ENCODE measurements at regions not wholly inside any gene's neighbourhood (a gene's known extent, or its start where the extent isn't known, plus 50 kb on each side); places are given as distances from the start of the nearest gene placed in this dataset.

- Histone ChIP-seq H3K36me3 (ENCODE audit: insufficient read depth, low read length) (no peaks in the 10 kb centered on the region), H3K4me3 (ENCODE audit: insufficient read depth, low read length) (no peak overlapping the region), H3K4me1 (ENCODE audit: insufficient read depth, low read length) (peaks cover 2% of the 10 kb centered on the region), H3K79me2 (ENCODE audit: insufficient read depth, low read length) (no peaks in the 10 kb centered on the region), H3K27ac (ENCODE audit: low read depth, low read length) (no peak overlapping the region), H3K27me3 (ENCODE audit: insufficient read depth, low read length) (peaks cover 12% of the 10 kb centered on the region), H3K9me3 (ENCODE audit: low read depth, low read length) (no peaks in the 10 kb centered on the region), H2AFZ (ENCODE audit: low read length) (no peak overlapping the region), H4K20me1 (ENCODE audit: insufficient read depth, low read length) (no peaks in the 10 kb centered on the region), H3K4me2 (ENCODE audit: insufficient read depth, low read length) (no peak overlapping the region)
- DNase-seq (ENCODE audit: insufficient read length, low spot score, missing footprints) = no peak
- TF ChIP-seq, protein P1, sequence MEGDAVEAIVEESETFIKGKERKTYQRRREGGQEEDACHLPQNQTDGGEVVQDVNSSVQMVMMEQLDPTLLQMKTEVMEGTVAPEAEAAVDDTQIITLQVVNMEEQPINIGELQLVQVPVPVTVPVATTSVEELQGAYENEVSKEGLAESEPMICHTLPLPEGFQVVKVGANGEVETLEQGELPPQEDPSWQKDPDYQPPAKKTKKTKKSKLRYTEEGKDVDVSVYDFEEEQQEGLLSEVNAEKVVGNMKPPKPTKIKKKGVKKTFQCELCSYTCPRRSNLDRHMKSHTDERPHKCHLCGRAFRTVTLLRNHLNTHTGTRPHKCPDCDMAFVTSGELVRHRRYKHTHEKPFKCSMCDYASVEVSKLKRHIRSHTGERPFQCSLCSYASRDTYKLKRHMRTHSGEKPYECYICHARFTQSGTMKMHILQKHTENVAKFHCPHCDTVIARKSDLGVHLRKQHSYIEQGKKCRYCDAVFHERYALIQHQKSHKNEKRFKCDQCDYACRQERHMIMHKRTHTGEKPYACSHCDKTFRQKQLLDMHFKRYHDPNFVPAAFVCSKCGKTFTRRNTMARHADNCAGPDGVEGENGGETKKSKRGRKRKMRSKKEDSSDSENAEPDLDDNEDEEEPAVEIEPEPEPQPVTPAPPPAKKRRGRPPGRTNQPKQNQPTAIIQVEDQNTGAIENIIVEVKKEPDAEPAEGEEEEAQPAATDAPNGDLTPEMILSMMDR (IDR thresholded peaks at IDR 0.05; ENCODE audit: extremely low read depth, low read depth, low read length) = no peak
These were observed 73.1 kb downstream of the IRF8 start for GRCh38 chr16:85971902-85972638.

- Histone ChIP-seq H3K27me3 (ENCODE audit: insufficient read depth, low read length) (peaks cover 20% of the 10 kb centered on the region), H3K9me3 (ENCODE audit: low read depth, low read length) (no peaks in the 10 kb centered on the region), H3K36me3 (ENCODE audit: insufficient read depth, low read length) (no peaks in the 10 kb centered on the region), H3K4me1 (ENCODE audit: insufficient read depth, low read length) (no peaks in the 10 kb centered on the region), H3K79me2 (ENCODE audit: insufficient read depth, low read length) (no peaks in the 10 kb centered on the region), H2AFZ (ENCODE audit: low read length) (no peak overlapping the region), H3K4me2 (ENCODE audit: insufficient read depth, low read length) (no peak overlapping the region), H3K4me3 (ENCODE audit: insufficient read depth, low read length) (no peak overlapping the region), H3K27ac (ENCODE audit: low read depth, low read length) (no peak overlapping the region), H4K20me1 (ENCODE audit: insufficient read depth, low read length) (no peaks in the 10 kb centered on the region)
- DNase-seq (ENCODE audit: insufficient read length, low spot score, missing footprints) = no peak
- TF ChIP-seq, protein P1 (IDR thresholded peaks at IDR 0.05; ENCODE audit: extremely low read depth, low read depth, low read length) = no peak
These were observed 75.7 kb downstream of the IRF8 start for GRCh38 chr16:85974428-85975375.

DNA sequence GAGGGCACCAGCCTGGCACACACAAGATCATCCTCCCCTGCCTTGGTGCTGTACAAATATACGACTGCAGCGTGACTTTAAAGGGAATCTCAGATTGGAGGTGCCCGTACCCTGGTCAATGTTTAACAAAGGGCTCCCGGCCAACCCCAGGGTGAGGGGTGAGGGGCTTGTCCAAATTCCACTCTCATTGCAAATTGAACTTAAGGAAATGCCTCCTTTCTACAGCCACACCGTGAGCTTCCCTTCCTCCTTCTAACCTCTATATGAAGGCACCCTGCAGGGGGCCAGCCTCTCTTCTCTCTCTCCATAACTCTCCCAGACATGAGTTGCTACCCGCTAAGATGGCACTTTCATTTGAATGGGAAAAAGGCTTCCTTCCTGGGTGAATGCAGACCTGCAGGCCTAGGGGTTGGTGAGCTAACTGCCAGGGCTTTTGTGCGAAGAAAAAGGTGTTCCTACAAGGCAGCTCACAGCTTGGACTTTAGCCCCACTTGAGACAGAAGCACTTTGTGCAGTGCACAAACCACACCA lies 76.6 kb downstream of the IRF8 start:
- TF ChIP-seq, protein P1 (IDR thresholded peaks at IDR 0.05; ENCODE audit: extremely low read depth, low read depth, low read length) = no peak
- peak; percentile 36 for DNase-seq (ENCODE audit: insufficient read length, low spot score, missing footprints)

More for the DNA sequence above, 76.6 kb downstream of the IRF8 start:
- Histone ChIP-seq H4K20me1 (ENCODE audit: insufficient read depth, low read length) (no peaks in the 10 kb centered on the region), H3K36me3 (ENCODE audit: insufficient read depth, low read length) (no peaks in the 10 kb centered on the region), H3K27me3 (ENCODE audit: insufficient read depth, low read length) (peaks cover 17% of the 10 kb centered on the region), H3K4me3 (ENCODE audit: insufficient read depth, low read length) (no peak overlapping the region), H3K79me2 (ENCODE audit: insufficient read depth, low read length) (no peaks in the 10 kb centered on the region), H3K9me3 (ENCODE audit: low read depth, low read length) (no peaks in the 10 kb centered on the region), H2AFZ (ENCODE audit: low read length) (no peak overlapping the region), H3K27ac (ENCODE audit: low read depth, low read length) (no peak overlapping the region), H3K4me1 (ENCODE audit: insufficient read depth, low read length) (no peaks in the 10 kb centered on the region), H3K4me2 (ENCODE audit: insufficient read depth, low read length) (no peak overlapping the region)
